SU-DHL-6 (cell line): ENCODE measurements at regions not wholly inside any gene's neighbourhood (a gene's known extent, or its start where the extent isn't known, plus 50 kb on each side); places are given as distances from the start of the nearest gene placed in this dataset.
"Not testable (repeated sequence)": the region's sequence is repeated elsewhere in the genome, so short reads cannot be mapped to it uniquely, and the experiment has no call there.

Experiments
- EZH2phosphoT487 ChIP-seq: fragments of 200-600 bp; sonication (generic), shearing (Covaris generic); conservative IDR thresholded peaks from 2 replicates; pipeline ENCODE4 v1.6.1; 2018; ENCODE audit warnings: mild to moderate bottlenecking, antibody characterized with exemption, low read length, moderate library complexity, mixed read lengths
- TF ChIP-seq, protein P1 (sequence below): fragments of 200-600 bp; sonication (generic); IDR thresholded peaks from one replicate; pipeline ENCODE4 v1.5.1; 2017; ENCODE audit warnings: antibody characterized with exemption, mild to moderate bottlenecking, low read length, moderate library complexity; ENCODE audit not compliant: insufficient read depth, poor library complexity, severe bottlenecking

- TF ChIP-seq, protein P1, sequence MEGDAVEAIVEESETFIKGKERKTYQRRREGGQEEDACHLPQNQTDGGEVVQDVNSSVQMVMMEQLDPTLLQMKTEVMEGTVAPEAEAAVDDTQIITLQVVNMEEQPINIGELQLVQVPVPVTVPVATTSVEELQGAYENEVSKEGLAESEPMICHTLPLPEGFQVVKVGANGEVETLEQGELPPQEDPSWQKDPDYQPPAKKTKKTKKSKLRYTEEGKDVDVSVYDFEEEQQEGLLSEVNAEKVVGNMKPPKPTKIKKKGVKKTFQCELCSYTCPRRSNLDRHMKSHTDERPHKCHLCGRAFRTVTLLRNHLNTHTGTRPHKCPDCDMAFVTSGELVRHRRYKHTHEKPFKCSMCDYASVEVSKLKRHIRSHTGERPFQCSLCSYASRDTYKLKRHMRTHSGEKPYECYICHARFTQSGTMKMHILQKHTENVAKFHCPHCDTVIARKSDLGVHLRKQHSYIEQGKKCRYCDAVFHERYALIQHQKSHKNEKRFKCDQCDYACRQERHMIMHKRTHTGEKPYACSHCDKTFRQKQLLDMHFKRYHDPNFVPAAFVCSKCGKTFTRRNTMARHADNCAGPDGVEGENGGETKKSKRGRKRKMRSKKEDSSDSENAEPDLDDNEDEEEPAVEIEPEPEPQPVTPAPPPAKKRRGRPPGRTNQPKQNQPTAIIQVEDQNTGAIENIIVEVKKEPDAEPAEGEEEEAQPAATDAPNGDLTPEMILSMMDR = not testable (repeated sequence)
- TF ChIP-seq EZH2phosphoT487 = not testable (repeated sequence)
Observed at GRCh38 chr2:142729814-142730213, 147.7 kb upstream of the KYNU start.
